ENCODE measurements at regions not wholly inside any gene's neighbourhood (a gene's known extent, or its start where the extent isn't known, plus 50 kb on each side); places are given as distances from the start of the nearest gene placed in this dataset.

DNA sequence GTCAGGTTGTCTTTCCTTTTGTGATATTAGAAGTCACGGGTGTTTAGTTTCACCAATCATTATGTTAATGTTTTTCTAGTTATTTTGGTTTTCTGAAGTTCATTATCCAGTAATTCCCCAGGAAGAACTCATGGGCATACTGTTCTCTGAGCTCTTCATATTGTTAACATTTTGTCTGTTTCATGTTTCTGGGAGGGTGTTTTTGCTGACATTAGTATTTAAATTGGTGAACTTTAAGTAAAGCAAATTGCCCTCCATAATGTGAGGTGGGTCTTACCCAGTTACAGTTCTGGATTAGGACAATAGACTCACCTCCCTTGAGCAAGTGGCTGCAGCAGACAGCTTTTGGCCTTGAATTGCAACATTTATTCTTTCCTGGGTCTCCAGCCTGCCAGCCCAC lies 163.4 kb downstream of the GPAT3 start:
- H3K36me3 Mint-ChIP-seq (ENCODE audit: unreplicated experiment), result no peaks in the 10 kb centered on the region

GRCh38 chr4:83692028-83692427 lies 156.1 kb downstream of the GPAT3 start:
- Mint-ChIP-seq H3K9me3 (ENCODE audit: unreplicated experiment) (no peaks in the 10 kb centered on the region), H3K27me3 (ENCODE audit: unreplicated experiment) (peaks cover 4% of the 10 kb centered on the region), H3K4me1 (ENCODE audit: unreplicated experiment) (no peaks in the 10 kb centered on the region), H3K4me3 (ENCODE audit: unreplicated experiment) (no peak overlapping the region), H3K36me3 (ENCODE audit: unreplicated experiment) (no peaks in the 10 kb centered on the region), H3K27ac (ENCODE audit: unreplicated experiment) (no peak overlapping the region)
- TF ChIP-seq, protein P1, sequence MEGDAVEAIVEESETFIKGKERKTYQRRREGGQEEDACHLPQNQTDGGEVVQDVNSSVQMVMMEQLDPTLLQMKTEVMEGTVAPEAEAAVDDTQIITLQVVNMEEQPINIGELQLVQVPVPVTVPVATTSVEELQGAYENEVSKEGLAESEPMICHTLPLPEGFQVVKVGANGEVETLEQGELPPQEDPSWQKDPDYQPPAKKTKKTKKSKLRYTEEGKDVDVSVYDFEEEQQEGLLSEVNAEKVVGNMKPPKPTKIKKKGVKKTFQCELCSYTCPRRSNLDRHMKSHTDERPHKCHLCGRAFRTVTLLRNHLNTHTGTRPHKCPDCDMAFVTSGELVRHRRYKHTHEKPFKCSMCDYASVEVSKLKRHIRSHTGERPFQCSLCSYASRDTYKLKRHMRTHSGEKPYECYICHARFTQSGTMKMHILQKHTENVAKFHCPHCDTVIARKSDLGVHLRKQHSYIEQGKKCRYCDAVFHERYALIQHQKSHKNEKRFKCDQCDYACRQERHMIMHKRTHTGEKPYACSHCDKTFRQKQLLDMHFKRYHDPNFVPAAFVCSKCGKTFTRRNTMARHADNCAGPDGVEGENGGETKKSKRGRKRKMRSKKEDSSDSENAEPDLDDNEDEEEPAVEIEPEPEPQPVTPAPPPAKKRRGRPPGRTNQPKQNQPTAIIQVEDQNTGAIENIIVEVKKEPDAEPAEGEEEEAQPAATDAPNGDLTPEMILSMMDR (IDR thresholded peaks at IDR 0.05), result no peak
- no peak for DNase-seq (ENCODE audit: extremely low spot score, unreplicated experiment)

More for the DNA sequence above, 163.4 kb downstream of the GPAT3 start:
- peaks cover 9% of the 10 kb centered on the region for H3K9me3 Mint-ChIP-seq (ENCODE audit: unreplicated experiment)
- peaks cover 8% of the 10 kb centered on the region for H3K27me3 Mint-ChIP-seq (ENCODE audit: unreplicated experiment)
- no peak for DNase-seq (ENCODE audit: extremely low spot score, unreplicated experiment)
- no peak overlapping the region for H3K4me3 Mint-ChIP-seq (ENCODE audit: unreplicated experiment)
- TF ChIP-seq, protein P1 (IDR thresholded peaks at IDR 0.05), result no peak
- H3K27ac Mint-ChIP-seq (ENCODE audit: unreplicated experiment), result no peak overlapping the region
- H3K4me1 Mint-ChIP-seq (ENCODE audit: unreplicated experiment), result no peaks in the 10 kb centered on the region

DNA sequence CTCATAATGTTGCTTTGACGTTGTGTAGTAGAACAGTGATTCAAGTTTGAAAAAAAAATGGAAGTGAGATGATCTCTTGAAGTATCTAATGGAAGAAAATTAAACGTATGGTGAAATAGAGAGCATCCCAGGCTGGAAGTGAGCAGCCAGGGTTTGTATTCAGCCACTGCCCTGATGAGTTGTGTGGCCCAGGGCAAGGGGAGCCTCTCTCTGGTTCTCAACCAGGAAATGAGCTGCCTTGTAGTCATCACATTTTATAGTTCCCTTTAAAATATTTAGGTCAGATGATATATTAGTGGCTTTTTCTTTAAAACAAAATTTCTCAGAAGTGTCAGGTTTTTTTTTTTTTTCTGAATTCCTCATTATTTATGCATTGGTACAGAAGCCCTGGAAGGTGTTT lies 150.3 kb downstream of the GPAT3 start:
- TF ChIP-seq, protein P1 (IDR thresholded peaks at IDR 0.05), result no peak
- no peak overlapping the region for H3K27ac Mint-ChIP-seq (ENCODE audit: unreplicated experiment)
- H3K4me3 Mint-ChIP-seq (ENCODE audit: unreplicated experiment), result no peak overlapping the region
- DNase-seq (ENCODE audit: extremely low spot score, unreplicated experiment), result no peak
- H3K4me1 Mint-ChIP-seq (ENCODE audit: unreplicated experiment), result peaks cover 2% of the 10 kb centered on the region
- no peaks in the 10 kb centered on the region for H3K36me3 Mint-ChIP-seq (ENCODE audit: unreplicated experiment)
- H3K27me3 Mint-ChIP-seq (ENCODE audit: unreplicated experiment), result no peaks in the 10 kb centered on the region
- H3K9me3 Mint-ChIP-seq (ENCODE audit: unreplicated experiment), result no peaks in the 10 kb centered on the region

- no peak overlapping the region for H3K4me3 Mint-ChIP-seq (ENCODE audit: unreplicated experiment)
- no peak overlapping the region for H3K27ac Mint-ChIP-seq (ENCODE audit: unreplicated experiment)
- no peak for DNase-seq (ENCODE audit: extremely low spot score, unreplicated experiment)
- TF ChIP-seq, protein P1 (IDR thresholded peaks at IDR 0.05), result no peak
- H3K36me3 Mint-ChIP-seq (ENCODE audit: unreplicated experiment), result no peaks in the 10 kb centered on the region
- H3K27me3 Mint-ChIP-seq (ENCODE audit: unreplicated experiment), result peaks cover 20% of the 10 kb centered on the region
- no peaks in the 10 kb centered on the region for H3K9me3 Mint-ChIP-seq (ENCODE audit: unreplicated experiment)
- no peaks in the 10 kb centered on the region for H3K4me1 Mint-ChIP-seq (ENCODE audit: unreplicated experiment)
Observed at GRCh38 chr4:83679692-83680091, 143.8 kb downstream of the GPAT3 start.

DNA sequence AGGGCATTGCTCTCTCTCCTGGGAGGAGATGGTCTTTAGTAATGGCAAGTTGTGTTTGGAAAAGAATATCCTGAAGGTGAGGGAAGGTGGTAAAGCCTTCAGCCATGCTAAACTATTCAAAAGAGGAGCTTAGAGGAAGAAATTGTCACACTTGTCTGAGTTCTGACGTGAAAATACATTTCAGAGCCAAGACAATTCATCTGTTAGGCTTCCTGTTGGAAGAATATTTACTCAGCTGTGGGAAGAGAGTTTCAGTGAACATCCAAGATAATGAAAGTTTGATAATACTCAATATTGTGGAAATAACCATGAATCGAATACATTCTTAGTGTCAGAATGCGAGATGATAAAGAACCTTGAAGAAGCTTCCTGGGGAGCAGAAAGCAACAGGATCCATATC lies 143.3 kb downstream of the GPAT3 start:
- no peaks in the 10 kb centered on the region for H3K36me3 Mint-ChIP-seq (ENCODE audit: unreplicated experiment)
- DNase-seq (ENCODE audit: extremely low spot score, unreplicated experiment), result no peak
- H3K4me1 Mint-ChIP-seq (ENCODE audit: unreplicated experiment), result no peaks in the 10 kb centered on the region
- peaks cover 21% of the 10 kb centered on the region for H3K27me3 Mint-ChIP-seq (ENCODE audit: unreplicated experiment)
- no peak overlapping the region for H3K27ac Mint-ChIP-seq (ENCODE audit: unreplicated experiment)
- TF ChIP-seq, protein P1 (IDR thresholded peaks at IDR 0.05), result no peak
- H3K4me3 Mint-ChIP-seq (ENCODE audit: unreplicated experiment), result no peak overlapping the region
- H3K9me3 Mint-ChIP-seq (ENCODE audit: unreplicated experiment), result no peaks in the 10 kb centered on the region
